Posterior vena cava (tissue), 2 donors: ENCODE measurements at regions not wholly inside any gene's neighbourhood (a gene's known extent, or its start where the extent isn't known, plus 50 kb on each side); places are given as distances from the start of the nearest gene placed in this dataset.
"Not testable (repeated sequence)": the region's sequence is repeated elsewhere in the genome, so short reads cannot be mapped to it uniquely, and the experiment has no call there.

Source experiments
- DNase-seq: peaks from one replicate; pipeline ENCODE4 v3.0.0-alpha.2; 2020; ENCODE audit warnings: low spot score
- intact Hi-C, 2 donors: fragments of 100-400 bp; cut with DNase I; formaldehyde crosslinking; loops; one replicate each; pipeline versions ENCODE4 v1.14.1 to v1.14.2; 2022 to 2023
- donor health status: DM: yes; HTN: yes; CAD: no.
- donor health status: DM: yes; HTN: yes; CAD: no.

GRCh38 chr2:226551522-226552250 is 247.9 kb downstream of the IRS1 start:
- intact Hi-C loops: no loop called here
- no peak for DNase-seq

DNA sequence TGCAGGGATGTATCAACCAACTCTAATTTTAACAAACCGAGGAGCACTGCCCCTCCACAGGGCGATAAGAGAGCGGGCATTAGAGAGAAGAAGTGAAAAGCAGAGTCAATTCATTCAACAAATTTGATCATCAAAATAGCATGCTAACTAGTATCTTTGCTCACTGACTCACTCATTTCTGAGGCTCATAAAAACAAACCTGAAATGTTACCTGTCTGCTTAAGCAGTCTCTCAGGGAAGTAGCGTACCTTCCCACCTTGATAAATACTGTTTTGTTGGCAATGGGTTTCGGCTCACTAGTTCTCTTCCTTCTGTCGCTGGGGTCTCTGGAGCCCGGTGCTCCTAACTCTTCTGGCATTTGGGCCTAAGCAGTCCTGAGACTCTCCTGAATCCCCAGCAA is 248.8 kb downstream of the IRS1 start:
- intact Hi-C loops: no loop called here
- no peak for DNase-seq

- intact Hi-C loops: no loop called here
- no peak for DNase-seq
These were observed 250.9 kb downstream of the IRS1 start for GRCh38 chr2:226548732-226549131.

DNA sequence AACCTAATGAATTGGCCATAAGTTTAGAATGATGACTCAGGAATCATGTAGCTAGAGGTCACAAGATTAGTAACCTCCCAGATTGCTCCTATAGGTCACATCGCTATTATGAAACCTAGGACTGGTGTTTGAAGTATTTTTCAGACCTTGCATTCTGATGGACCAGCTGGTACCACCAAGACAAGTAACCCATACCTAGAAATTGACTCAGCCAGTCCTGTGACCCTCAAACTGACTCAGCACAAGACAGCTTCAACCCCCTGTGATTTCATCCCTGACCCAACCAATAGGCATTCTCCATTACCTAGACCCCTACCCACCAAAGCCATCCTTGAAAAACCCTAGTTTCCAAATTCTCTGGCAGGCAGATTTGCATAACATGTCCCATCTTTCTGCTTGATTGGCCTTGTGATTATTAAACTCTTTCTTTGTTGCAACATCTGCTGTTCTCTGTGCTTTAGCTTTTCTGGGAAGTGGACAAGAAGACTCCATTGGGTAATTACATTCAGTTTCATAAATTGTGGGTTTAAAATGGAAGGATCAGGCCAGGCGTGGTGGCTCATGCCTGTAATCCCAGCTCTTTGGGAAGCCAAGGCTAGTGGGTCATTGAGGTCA is 254.9 kb downstream of the IRS1 start:
- DNase-seq: no peak
- intact Hi-C loops: no loop called here

DNA sequence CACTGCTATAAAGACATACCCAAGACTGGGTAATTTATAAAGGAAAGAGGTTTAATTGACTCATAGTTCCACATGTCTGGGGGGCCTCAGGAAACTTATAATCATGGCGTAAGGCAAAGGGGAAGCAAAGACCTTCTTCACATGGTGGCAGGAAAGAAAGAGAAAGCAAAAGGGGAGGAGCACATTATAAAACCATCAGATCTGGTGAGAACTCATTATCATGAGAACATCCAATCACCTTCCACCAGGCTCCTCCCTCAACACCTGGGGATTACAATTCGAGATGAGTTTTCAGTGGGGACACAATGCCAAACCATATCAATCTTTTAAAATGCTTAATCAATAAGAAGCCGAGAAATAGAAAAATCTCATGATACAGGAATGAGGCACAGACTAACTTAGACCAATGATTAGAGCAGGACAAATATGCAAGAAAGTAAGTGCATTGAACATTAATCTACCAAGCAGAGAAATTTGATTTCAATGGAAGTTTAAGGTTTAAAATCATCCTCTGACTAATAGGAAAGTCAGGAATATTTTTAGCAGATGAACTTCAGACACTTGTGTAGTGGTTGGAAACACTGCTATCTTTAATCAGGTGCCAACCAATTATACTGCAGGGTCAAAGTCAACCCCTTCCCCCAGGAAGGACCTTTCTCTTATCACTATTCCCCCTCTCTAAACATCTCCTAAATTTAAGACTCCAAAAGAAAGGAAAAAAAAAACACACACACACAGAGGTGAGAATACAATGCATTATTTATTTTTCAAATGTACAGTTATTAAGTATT is 259.2 kb downstream of the IRS1 start:
- no peak for DNase-seq
- intact Hi-C loops: no loop called here

- intact Hi-C loops: no loop called here
- DNase-seq: no peak
These were observed 263.2 kb downstream of the IRS1 start for GRCh38 chr2:226536410-226536809.

DNA sequence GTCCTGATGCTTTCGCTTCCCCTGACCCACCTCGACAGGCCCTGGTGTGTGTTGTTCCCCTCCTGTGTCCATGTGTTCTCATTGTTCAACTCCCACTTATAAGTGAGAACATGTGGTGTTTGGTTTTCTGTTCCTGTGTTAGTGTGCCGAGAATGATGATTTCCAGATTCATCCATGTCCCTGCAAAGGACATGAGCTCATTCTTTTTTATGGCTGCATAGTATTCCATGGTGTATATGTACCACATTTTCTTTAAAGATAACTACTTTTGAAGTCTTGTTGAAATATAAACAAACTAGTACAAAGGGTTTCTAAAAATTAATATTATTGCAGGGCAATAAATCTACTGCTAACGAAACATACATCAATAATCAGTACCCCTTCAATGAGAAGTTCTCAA is 266.6 kb downstream of the IRS1 start:
- intact Hi-C loops, DNase-seq: not testable (repeated sequence)

GRCh38 chr2:226531061-226531810 is 268.4 kb downstream of the IRS1 start:
- DNase-seq: no peak
- intact Hi-C loops: no loop called here

DNA sequence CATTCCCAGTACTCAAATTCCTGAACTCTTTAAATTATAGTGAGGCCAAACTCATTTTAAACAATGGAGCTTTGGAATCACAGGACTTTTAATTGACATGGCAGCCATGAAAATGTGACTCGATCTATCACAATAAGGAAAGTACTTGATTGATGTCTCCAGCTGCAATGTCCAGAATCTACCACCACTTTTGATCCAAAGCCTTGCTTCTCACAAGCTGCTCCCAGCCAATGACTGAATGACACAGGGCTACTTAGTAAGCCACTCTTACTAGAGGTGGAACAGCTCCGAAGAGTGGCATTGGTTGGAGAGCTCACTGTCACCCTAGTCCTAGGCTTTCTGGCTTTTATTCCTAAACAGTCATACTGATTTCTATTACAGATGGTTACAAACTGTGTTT is 270.1 kb downstream of the IRS1 start:
- intact Hi-C loops: no loop called here
- no peak for DNase-seq

GRCh38 chr2:226526716-226527115 is 272.9 kb downstream of the IRS1 start:
- intact Hi-C loops: no loop called here
- DNase-seq: no peak

DNA sequence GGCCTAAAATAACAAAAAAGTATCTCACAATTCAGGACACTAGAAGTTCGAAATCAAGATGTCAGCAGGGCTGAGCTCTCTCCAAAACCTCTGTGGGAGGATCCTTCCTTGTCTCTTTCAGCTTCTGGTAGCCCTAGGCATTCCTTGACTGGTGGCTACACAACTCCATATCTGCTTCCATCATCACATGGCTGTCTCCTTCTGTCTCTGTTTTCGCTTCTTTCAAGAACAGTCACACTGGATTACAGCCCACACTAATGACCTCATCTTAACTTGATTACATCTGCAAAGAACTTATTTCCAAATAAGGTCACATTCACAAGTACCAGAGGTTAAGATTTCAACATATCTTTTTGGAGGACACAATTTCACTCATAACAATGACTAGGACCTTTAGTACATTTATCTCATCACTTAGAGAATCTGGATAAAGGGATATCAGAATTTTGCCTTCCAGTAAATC is 275.2 kb downstream of the IRS1 start:
- DNase-seq: no peak
- intact Hi-C loops: no loop called here

- no peak for DNase-seq
- intact Hi-C loops: no loop called here
These were observed 278.9 kb downstream of the IRS1 start for GRCh38 chr2:226520723-226521122.

DNA sequence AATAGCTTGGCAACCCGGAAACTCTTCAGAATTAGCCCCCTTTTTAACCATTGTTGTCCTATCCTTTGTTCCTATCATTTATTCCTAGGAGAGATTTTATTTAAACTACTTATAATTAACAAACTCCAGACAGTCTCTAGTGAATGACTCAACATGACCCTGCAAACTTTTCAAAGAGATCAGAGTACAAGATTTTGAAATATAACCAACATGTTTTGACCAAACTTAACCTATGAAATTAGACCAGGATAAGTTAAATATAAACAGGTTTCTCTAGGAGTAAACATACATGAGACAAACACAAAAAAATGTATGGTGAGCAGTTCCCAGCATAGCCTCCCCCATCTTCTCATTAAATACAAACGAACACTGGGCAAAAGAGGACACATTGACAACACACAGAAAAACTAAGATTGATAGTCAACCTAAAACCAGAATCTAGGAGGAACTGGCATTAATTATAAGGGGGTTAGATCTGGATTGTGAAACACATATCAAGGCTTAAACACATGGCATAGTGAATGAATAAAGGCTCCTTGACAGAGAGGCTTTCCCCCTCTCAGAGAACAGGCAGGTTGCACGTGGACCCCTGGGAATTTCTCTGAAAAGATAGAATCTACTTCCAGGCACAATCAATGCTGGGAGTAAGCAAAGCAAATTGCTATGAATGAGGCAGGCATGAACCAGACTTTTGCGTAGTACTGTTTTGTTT is 284.1 kb downstream of the IRS1 start:
- intact Hi-C loops: no loop called here
- DNase-seq: no peak

- intact Hi-C loops: no loop called here
- no peak for DNase-seq
These were observed 284.7 kb downstream of the IRS1 start for GRCh38 chr2:226514895-226515294.

GRCh38 chr2:226511311-226511710 is 288.3 kb downstream of the IRS1 start:
- DNase-seq: no peak
- intact Hi-C loops: no loop called here

DNA sequence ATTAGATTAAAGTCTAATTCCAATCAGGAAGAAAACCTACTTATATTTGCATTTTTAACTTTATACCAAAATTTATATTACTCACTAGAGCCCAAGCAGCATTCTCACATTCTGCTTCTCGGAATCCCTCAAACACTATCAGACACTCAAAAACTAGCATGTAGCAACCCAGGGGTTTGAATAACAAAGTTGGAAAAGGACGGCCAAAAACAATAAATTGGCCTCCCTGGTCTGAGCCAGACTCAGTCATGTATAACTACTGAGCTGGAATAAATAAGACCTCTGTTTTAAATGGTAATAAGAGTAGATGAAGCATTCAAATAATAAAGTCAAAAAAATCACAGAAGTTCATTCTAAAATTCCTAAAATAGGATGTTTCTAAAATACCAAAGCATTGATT is 290.9 kb downstream of the IRS1 start:
- DNase-seq: no peak
- intact Hi-C loops: no loop called here

DNA sequence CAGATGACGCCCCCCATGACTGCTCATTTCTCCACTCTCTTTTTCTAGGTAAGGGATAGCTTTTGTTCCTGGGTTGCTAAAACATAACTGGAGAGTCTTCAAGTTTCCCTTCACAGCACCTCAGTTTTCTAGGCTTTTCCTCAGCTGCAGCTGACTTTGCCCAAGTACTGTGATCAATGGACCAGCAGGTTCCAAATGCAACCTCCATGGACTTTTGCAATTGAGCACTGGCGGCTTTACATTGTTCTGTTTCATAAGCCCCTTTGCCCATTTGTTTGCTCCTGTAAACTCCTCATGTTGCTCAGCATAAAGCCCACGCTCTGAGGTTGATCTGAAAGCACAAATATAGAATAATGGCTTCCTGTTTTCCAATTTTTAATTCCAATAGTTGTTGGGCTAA is 291.6 kb downstream of the IRS1 start:
- intact Hi-C loops: no loop called here
- DNase-seq: no peak

- DNase-seq: no peak
- intact Hi-C loops: no loop called here
These were observed 302.3 kb downstream of the IRS1 start for GRCh38 chr2:226497146-226497909.

GRCh38 chr2:226496273-226496550 is 303.4 kb downstream of the IRS1 start:
- intact Hi-C loops: no loop called here
- DNase-seq: no peak
